GM12864 (cell line): ENCODE measurements at regions not wholly inside any gene's neighbourhood (a gene's known extent, or its start where the extent isn't known, plus 50 kb on each side); places are given as distances from the start of the nearest gene placed in this dataset.

Source experiments
- DNase-seq: peaks from one replicate; pipeline ENCODE4 v3.0.0-alpha.2; 2011; ENCODE audit warnings: low read depth
- H3K4me3 ChIP-seq: 2 replicates; pipeline ENCODE4 v1.5.1; 2011; ENCODE audit warnings: mild to moderate bottlenecking, low read depth, low read length, control low read depth
- TF ChIP-seq, protein P1 (sequence below): IDR thresholded peaks from 2 replicates; pipeline ENCODE4 v1.5.1; 2011; ENCODE audit warnings: low read depth, mild to moderate bottlenecking, moderate library complexity, low read length, control low read depth, inconsistent platforms; ENCODE audit errors: missing control alignments

DNA sequence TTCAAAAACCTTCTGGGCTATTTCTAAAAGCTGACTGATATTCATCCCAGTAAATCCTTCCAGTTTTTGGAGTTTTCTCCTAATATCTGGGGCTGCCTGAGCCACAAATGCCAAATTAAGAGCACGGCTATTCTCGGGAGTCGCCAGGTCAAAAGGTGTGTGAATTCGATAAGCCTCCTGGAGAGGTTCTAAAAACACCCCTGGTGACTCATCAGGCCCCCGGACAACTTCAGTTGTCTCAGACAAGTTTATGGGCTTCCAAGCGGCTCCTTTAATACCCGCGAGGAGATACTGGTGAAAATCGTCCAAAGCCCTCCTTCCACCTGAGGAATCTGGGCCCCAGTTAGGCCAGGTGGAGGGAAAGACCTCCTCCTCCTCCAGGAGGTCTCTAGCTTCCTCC, 677.1 kb downstream of the TMEM121 start:
- no peak for DNase-seq
- no peak overlapping the region for H3K4me3 ChIP-seq
- TF ChIP-seq, protein P1, sequence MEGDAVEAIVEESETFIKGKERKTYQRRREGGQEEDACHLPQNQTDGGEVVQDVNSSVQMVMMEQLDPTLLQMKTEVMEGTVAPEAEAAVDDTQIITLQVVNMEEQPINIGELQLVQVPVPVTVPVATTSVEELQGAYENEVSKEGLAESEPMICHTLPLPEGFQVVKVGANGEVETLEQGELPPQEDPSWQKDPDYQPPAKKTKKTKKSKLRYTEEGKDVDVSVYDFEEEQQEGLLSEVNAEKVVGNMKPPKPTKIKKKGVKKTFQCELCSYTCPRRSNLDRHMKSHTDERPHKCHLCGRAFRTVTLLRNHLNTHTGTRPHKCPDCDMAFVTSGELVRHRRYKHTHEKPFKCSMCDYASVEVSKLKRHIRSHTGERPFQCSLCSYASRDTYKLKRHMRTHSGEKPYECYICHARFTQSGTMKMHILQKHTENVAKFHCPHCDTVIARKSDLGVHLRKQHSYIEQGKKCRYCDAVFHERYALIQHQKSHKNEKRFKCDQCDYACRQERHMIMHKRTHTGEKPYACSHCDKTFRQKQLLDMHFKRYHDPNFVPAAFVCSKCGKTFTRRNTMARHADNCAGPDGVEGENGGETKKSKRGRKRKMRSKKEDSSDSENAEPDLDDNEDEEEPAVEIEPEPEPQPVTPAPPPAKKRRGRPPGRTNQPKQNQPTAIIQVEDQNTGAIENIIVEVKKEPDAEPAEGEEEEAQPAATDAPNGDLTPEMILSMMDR, result no peak

DNA sequence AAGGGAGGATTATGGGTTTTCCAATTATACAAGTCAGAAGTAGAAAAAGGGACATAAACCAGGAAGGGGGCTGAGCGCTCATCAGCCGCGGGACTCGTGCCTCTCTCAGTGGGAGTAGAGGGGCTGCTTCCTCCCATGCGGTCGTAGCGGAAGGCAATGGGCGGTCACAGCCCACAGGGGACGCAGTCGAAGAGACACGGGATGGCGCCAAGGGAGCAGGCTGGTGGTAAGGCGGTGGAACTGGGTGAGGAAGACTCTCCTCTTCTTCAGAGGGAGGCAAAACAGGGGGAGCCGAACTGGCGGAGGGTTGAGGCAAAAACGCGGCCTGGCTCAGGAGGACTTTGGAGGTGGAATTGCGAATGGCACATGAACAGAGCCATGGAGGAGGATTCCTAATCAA, 677.7 kb downstream of the TMEM121 start:
- H3K4me3 ChIP-seq, result no peak overlapping the region
- DNase-seq, result no peak
- TF ChIP-seq, protein P1, result no peak

DNA sequence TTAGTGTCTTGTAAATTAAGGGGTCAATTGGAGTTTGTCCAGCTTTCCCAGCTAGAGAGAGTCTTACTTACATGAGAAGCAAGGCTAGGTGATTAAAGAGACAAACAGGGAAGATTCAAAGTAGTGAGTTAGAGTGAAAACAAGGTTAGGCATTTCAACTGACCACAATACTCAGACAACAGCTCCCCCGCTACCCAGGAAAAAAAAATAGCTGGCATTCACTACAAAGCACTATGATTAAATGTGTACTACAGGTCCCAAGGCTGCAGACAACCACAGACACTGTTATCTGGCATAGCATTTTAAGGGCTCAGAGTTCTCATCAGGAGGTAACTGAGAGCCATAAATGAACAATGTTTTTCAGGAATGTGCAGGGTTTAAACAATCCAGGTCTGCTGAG, 680.9 kb downstream of the TMEM121 start:
- TF ChIP-seq, protein P1, result no peak
- no peak for DNase-seq
- H3K4me3 ChIP-seq, result no peak overlapping the region

DNA sequence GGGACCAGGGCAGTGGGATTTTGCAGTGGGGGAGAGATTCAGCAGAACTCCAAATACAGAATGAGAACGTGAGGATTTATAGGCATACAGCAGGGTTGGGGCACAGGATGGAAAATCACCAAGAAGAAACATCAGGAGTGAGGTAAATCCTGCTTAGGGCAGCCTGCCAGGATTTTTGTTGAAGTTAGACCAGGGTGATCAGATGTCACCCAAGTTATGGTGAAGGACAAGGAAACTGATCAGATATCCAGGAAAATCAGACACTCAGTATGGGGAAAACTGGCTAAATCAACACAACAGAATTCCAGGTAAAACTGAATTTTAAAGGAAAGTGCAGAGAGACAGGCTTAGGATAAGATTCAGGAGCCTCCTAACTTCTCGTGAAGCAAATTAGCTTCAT, 682.4 kb downstream of the TMEM121 start:
- no peak overlapping the region for H3K4me3 ChIP-seq
- TF ChIP-seq, protein P1, result no peak
- no peak for DNase-seq

DNA sequence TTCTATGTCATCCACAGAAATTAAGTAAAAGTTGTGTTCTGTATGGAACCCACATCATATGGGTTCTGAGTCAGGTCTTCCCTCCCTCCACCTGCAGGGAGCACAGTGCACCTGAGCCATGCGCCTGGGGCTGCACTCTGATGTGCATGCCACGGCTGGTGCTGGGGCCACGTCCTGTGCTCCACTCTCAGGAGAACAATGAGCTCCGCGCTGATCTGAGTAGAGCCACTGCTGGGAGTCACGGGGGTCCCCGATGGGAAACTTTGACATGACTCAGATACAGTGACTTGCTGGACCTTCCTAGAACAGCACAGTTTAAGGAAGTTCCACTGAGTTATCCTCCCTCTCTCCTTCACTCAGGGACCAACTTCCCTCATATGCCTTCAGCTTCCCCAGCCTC, 683.4 kb downstream of the TMEM121 start:
- DNase-seq, result no peak

DNA sequence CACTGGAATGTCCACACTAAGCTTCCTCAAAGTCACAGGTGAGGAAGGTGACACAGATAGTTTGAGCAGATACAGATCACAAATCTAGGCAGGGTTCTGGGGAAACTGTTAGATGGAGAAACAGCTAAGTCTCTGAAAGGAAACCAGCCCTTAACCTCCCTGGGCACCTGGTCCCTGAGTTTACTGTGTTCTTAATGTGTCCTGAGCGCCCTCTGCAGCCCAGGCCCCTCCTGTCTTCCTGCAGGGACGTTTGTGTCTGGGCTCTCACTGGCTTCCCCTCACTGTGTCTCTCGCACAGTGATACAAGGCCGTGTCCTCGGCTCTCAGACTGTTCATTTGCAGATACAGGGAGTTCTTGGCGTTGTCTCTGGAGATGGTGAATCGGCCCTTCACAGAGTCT, 684.3 kb downstream of the TMEM121 start:
- H3K4me3 ChIP-seq, result no peak overlapping the region
- TF ChIP-seq, protein P1, result peak; percentile 11
- DNase-seq, result no peak

More for the DNA sequence above, 683.4 kb downstream of the TMEM121 start:
- TF ChIP-seq, protein P1, result no peak
- H3K4me3 ChIP-seq, result no peak overlapping the region

DNA sequence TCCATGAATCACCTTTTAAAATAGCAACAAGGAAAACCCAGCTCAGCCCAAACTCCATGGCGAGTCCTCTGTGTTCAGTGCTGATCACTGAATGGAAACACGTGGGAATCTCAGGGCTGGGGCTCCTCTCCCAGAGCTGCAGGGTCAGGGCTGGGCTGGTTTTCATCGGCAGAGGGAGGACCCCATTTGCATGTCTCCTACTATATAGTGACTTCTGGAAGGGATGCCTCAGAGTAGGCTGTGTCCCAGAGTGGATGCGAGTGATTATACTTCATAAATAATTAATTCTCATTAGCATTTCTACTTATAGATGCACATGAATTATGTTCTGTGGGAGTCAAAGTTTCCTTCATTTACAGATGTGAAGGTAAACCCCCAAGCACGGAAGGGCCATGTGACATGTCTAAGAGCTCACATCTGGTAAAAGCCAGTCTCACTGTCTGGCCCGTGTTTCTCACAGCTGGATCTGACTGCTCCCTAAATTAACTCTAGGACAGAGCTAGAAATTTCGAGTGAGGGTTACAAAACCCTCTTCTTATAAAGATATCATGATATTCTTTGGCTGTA, 685.0 kb downstream of the TMEM121 start:
- no peak overlapping the region for H3K4me3 ChIP-seq
- no peak for DNase-seq
- TF ChIP-seq, protein P1, result no peak
